22Rv1 (cell line): ENCODE measurements at regions not wholly inside any gene's neighbourhood (a gene's known extent, or its start where the extent isn't known, plus 50 kb on each side); places are given as distances from the start of the nearest gene placed in this dataset.

ENCODE experiments used
- CTCF ChIP-seq: fragments of 450-650 bp; IDR thresholded peaks from 2 replicates; pipeline ENCODE4 v1.5.1; 2017; ENCODE audit warnings: mild to moderate bottlenecking
- ZFX ChIP-seq: fragments of 450-650 bp; IDR thresholded peaks from 2 replicates; pipeline ENCODE4 v1.6.1; 2017; ENCODE audit warnings: antibody characterized with exemption, borderline replicate concordance

GRCh38 chr14:44653641-44654040, 146.6 kb upstream of the FSCB start:
- TF ChIP-seq CTCF (no peak), ZFX (no peak)
